ENCODE measurements at regions not wholly inside any gene's neighbourhood (a gene's known extent, or its start where the extent isn't known, plus 50 kb on each side); places are given as distances from the start of the nearest gene placed in this dataset.
"Not testable (repeated sequence)": the region's sequence is repeated elsewhere in the genome, so short reads cannot be mapped to it uniquely, and the experiment has no call there.

DNA sequence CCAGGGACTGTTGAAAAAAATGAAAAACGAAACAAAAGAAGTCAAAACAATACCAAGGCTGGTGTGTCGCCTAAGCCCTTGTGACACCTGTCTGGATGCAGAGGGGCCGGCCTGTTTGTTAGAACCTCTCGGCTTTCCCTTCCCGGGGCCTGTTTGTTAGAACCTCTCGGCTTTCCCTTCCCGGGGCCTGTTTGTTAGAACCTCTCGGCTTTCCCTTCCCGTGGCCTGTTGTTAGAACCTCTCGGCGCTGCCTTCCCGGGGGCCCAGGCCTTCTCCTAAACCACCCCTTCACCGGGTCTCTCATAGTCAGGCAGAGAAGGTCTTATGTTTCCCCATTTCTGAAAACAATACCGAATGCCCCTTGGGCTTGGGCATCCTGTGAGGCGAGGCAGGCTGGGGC, 180.0 kb downstream of the BANP start:
- Histone ChIP-seq H3F3A (ENCODE audit: insufficient read depth, low read length) (no peaks in the 10 kb centered on the region), H3K79me2 (ENCODE audit: insufficient read depth, low read length) (no peaks in the 10 kb centered on the region), H3K4me1 (ENCODE audit: insufficient read depth, low read length, severe bottlenecking) (no peaks in the 10 kb centered on the region), H3K27ac (ENCODE audit: low read depth, low read length, poor library complexity, severe bottlenecking) (no peak overlapping the region), H3K36me3 (ENCODE audit: insufficient read depth, low read length) (no peaks in the 10 kb centered on the region), H3K27me3 (ENCODE audit: insufficient read depth, low read length) (no peaks in the 10 kb centered on the region; the same call in 1 of the 2 replicates), H3K9ac (ENCODE audit: low read length) (no peak overlapping the region), H4K20me1 (ENCODE audit: insufficient read depth, low read length) (no peaks in the 10 kb centered on the region), H3K9me2 (ENCODE audit: low read depth, low read length) (no peaks in the 10 kb centered on the region), H2AFZ (ENCODE audit: low read length) (no peak overlapping the region), H3K4me2 (ENCODE audit: low read length) (no peak overlapping the region), H3K4me3 (ENCODE audit: low read depth, low read length, poor library complexity, severe bottlenecking) (no peak overlapping the region), H3K9me3 (ENCODE audit: low read length) (no peaks in the 10 kb centered on the region)
- TF ChIP-seq, protein P1, sequence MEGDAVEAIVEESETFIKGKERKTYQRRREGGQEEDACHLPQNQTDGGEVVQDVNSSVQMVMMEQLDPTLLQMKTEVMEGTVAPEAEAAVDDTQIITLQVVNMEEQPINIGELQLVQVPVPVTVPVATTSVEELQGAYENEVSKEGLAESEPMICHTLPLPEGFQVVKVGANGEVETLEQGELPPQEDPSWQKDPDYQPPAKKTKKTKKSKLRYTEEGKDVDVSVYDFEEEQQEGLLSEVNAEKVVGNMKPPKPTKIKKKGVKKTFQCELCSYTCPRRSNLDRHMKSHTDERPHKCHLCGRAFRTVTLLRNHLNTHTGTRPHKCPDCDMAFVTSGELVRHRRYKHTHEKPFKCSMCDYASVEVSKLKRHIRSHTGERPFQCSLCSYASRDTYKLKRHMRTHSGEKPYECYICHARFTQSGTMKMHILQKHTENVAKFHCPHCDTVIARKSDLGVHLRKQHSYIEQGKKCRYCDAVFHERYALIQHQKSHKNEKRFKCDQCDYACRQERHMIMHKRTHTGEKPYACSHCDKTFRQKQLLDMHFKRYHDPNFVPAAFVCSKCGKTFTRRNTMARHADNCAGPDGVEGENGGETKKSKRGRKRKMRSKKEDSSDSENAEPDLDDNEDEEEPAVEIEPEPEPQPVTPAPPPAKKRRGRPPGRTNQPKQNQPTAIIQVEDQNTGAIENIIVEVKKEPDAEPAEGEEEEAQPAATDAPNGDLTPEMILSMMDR (IDR thresholded peaks at IDR 0.05; ENCODE audit: low read length), result no peak
- TF ChIP-seq EZH2 (IDR thresholded peaks at IDR 0.05; ENCODE audit: borderline replicate concordance, low read length), result no peak

DNA sequence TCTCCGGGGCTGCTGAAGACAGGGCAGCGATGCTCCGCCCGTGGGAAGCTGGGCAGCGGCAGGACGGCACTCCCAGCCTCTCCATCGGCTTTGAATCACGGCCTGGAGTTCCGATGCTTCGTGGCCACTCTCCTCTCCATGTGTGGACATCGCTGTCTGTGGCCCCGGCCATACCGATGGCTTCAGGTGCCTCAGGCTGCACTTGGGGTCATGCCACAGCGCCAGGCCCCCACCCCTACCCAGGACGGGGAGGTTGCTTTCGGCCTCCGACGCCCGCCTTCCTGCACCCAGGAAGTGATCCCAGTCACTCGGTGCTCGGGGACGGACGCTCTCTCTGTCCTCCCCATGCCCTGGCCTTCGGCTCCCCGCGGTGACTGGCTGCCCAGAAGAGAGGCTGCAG, 180.7 kb downstream of the BANP start:
- Histone ChIP-seq H3K36me3 (ENCODE audit: insufficient read depth, low read length) (no peaks in the 10 kb centered on the region), H3K4me1 (ENCODE audit: insufficient read depth, low read length, severe bottlenecking) (no peaks in the 10 kb centered on the region), H3K9ac (ENCODE audit: low read length) (no peak overlapping the region), H3K4me3 (ENCODE audit: low read depth, low read length, poor library complexity, severe bottlenecking) (no peak overlapping the region), H3K79me2 (ENCODE audit: insufficient read depth, low read length) (no peaks in the 10 kb centered on the region), H4K20me1 (ENCODE audit: insufficient read depth, low read length) (no peaks in the 10 kb centered on the region), H3K4me2 (ENCODE audit: low read length) (no peak overlapping the region), H2AFZ (ENCODE audit: low read length) (no peak overlapping the region), H3K27ac (ENCODE audit: low read depth, low read length, poor library complexity, severe bottlenecking) (no peak overlapping the region), H3F3A (ENCODE audit: insufficient read depth, low read length) (no peaks in the 10 kb centered on the region), H3K27me3 (ENCODE audit: insufficient read depth, low read length) (no peaks in the 10 kb centered on the region; the same call in 1 of the 2 replicates), H3K9me3 (ENCODE audit: low read length) (no peaks in the 10 kb centered on the region), H3K9me2 (ENCODE audit: low read depth, low read length) (no peaks in the 10 kb centered on the region)
- TF ChIP-seq EZH2 (IDR thresholded peaks at IDR 0.05; ENCODE audit: borderline replicate concordance, low read length), result no peak

DNA sequence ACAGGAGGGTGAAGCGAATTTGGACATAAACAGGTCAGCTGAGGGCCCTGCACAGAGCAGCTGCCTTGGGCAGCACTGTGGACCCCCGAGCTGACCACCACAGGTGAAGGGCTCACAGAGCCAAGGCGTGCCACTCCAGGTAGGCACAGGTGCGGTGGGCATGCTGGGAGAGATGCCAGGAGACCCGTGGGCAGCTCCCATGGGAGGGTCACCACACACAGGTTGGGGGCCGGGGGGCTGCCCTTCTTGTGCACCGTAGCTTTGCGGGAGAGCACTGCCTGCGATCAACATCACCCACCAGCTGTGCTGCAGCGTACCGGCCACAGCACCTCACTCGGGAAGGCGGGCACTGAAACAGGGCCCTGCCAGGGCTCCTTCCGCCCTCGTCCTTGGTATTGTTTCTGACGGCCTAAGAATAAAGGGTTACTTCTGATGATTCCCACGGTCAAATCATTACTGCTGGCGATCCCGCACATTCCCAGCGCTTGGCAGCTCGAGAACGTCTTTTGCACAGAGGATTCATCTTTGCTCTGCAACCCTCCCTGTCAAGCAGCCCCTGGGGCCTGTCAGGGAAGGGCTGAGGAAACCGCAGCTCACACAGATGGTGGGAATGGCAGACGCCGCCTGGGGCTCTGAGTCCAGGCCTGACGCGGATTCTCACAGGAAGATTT, 181.7 kb downstream of the BANP start:
- H3K9ac ChIP-seq (ENCODE audit: low read length), result no peak overlapping the region
- H3F3A ChIP-seq (ENCODE audit: insufficient read depth, low read length), result no peaks in the 10 kb centered on the region
- no peaks in the 10 kb centered on the region; the same call in 1 of the 2 replicates for H3K27me3 ChIP-seq (ENCODE audit: insufficient read depth, low read length)
- no peak overlapping the region for H3K4me2 ChIP-seq (ENCODE audit: low read length)
- H2AFZ ChIP-seq (ENCODE audit: low read length), result no peak overlapping the region
- H3K4me3 ChIP-seq (ENCODE audit: low read depth, low read length, poor library complexity, severe bottlenecking), result no peak overlapping the region
- H3K4me1 ChIP-seq (ENCODE audit: insufficient read depth, low read length, severe bottlenecking), result no peaks in the 10 kb centered on the region
- no peaks in the 10 kb centered on the region for H3K9me3 ChIP-seq (ENCODE audit: low read length)
- no peaks in the 10 kb centered on the region for H3K36me3 ChIP-seq (ENCODE audit: insufficient read depth, low read length)
- TF ChIP-seq, protein P1 (IDR thresholded peaks at IDR 0.05; ENCODE audit: low read length), result no peak
- no peak for TF ChIP-seq EZH2 (IDR thresholded peaks at IDR 0.05; ENCODE audit: borderline replicate concordance, low read length)
- H3K79me2 ChIP-seq (ENCODE audit: insufficient read depth, low read length), result no peaks in the 10 kb centered on the region
- no peaks in the 10 kb centered on the region for H4K20me1 ChIP-seq (ENCODE audit: insufficient read depth, low read length)
- H3K27ac ChIP-seq (ENCODE audit: low read depth, low read length, poor library complexity, severe bottlenecking), result no peak overlapping the region
- no peaks in the 10 kb centered on the region for H3K9me2 ChIP-seq (ENCODE audit: low read depth, low read length)

DNA sequence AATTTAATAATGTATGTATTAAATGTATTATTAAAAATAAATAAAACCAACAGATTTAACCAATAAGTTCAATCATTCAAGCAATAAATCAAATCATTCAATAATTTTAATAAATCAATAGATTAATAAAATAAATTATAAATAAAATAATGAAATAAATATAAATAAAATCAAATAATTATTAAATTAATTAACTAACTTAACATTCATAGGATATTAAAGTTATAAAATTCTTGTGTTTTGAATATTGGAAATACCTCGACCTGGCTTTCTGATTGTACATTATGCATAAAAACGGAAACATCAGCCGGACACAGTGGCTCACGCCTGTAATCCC, 182.2 kb downstream of the BANP start:
- no peak overlapping the region for H2AFZ ChIP-seq (ENCODE audit: low read length)
- H3F3A ChIP-seq (ENCODE audit: insufficient read depth, low read length), result no peaks in the 10 kb centered on the region
- no peak overlapping the region for H3K4me2 ChIP-seq (ENCODE audit: low read length)
- TF ChIP-seq EZH2 (IDR thresholded peaks at IDR 0.05; ENCODE audit: borderline replicate concordance, low read length), result no peak
- TF ChIP-seq, protein P1 (IDR thresholded peaks at IDR 0.05; ENCODE audit: low read length), result no peak
- no peaks in the 10 kb centered on the region for H3K4me1 ChIP-seq (ENCODE audit: insufficient read depth, low read length, severe bottlenecking)
- no peaks in the 10 kb centered on the region for H3K79me2 ChIP-seq (ENCODE audit: insufficient read depth, low read length)
- no peaks in the 10 kb centered on the region for H3K36me3 ChIP-seq (ENCODE audit: insufficient read depth, low read length)
- no peak overlapping the region for H3K27ac ChIP-seq (ENCODE audit: low read depth, low read length, poor library complexity, severe bottlenecking)
- H4K20me1 ChIP-seq (ENCODE audit: insufficient read depth, low read length), result no peaks in the 10 kb centered on the region
- H3K27me3 ChIP-seq (ENCODE audit: insufficient read depth, low read length), result no peaks in the 10 kb centered on the region; the same call in 1 of the 2 replicates
- no peak overlapping the region for H3K9ac ChIP-seq (ENCODE audit: low read length)
- H3K4me3 ChIP-seq (ENCODE audit: low read depth, low read length, poor library complexity, severe bottlenecking), result no peak overlapping the region
- H3K9me2 ChIP-seq (ENCODE audit: low read depth, low read length), result no peaks in the 10 kb centered on the region
- H3K9me3 ChIP-seq (ENCODE audit: low read length), result 0 out of 2 replicates have a peak, but pooled peaks cover under 1% of the 10 kb centered on the region

DNA sequence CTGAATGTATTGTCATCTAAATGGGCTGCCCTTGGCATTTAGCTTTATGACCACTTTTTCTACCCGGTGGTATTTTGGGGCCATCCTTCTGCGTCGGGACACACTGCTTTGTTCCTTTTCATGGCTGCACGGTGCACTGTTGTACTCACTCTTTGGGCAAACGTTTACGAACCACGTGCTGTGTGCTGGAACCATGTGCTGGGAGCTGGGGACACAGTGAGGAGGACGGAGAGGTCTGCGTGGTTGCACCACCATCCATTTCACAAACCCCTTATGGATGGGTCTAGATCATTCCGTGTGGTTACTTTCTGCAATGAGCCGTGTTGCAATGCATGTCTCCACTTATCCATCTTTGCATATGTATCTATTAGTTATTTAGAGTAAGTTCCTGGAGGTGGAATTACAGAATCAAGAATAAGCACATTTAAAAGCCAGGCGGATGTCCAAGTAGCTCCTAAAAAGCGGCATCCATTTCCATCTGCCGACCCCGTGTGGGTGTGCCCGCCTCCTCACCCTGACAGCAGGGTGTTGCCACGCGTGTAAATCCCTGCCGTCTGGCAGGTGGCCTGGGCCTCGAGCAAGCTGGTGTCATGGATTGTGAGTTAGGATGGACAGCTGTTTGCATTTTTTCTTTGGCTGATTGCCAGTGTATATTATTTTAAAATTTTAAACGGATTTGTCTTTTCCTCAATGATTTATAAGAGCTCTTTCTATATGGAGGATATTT, 183.1 kb downstream of the BANP start:
- H3K36me3 ChIP-seq (ENCODE audit: insufficient read depth, low read length); H3K4me2 ChIP-seq (ENCODE audit: low read length); H3K27me3 ChIP-seq (ENCODE audit: insufficient read depth, low read length); H3K79me2 ChIP-seq (ENCODE audit: insufficient read depth, low read length); H2AFZ ChIP-seq (ENCODE audit: low read length); H3F3A ChIP-seq (ENCODE audit: insufficient read depth, low read length); H3K27ac ChIP-seq (ENCODE audit: low read depth, low read length, poor library complexity, severe bottlenecking); H4K20me1 ChIP-seq (ENCODE audit: insufficient read depth, low read length); H3K9me2 ChIP-seq (ENCODE audit: low read depth, low read length); H3K9ac ChIP-seq (ENCODE audit: low read length); H3K4me1 ChIP-seq (ENCODE audit: insufficient read depth, low read length, severe bottlenecking); H3K4me3 ChIP-seq (ENCODE audit: low read depth, low read length, poor library complexity, severe bottlenecking); H3K9me3 ChIP-seq (ENCODE audit: low read length): not testable (repeated sequence)

Measured in OCI-LY1 (cell line).